Endothelial cell of umbilical vein (primary cell): ENCODE measurements at regions not wholly inside any gene's neighbourhood (a gene's known extent, or its start where the extent isn't known, plus 50 kb on each side); places are given as distances from the start of the nearest gene placed in this dataset.

Experiments
- BruUV-seq: library from RNA; stranded (reverse); fragments of 400-500 nt; replicated peaks from 2 replicates; lab custom pipeline; 2021; lab: Mats Ljungman, UMichigan
- CTCF ChIA-PET: fragments of 300-600, 350-600 bp; sonication (Branson Sonifier 250); formaldehyde crosslinking; loops from one replicate; lab custom pipeline; 2021; ENCODE audit warnings: antibody characterized with exemption, inconsistent platforms; lab: Charles Lee
- POLR2A ChIA-PET: fragments of 300-600, 350-600 bp; sonication (Branson Sonifier 250); formaldehyde crosslinking; loops from one replicate; lab custom pipeline; 2021; ENCODE audit warnings: antibody characterized with exemption, inconsistent platforms; lab: Charles Lee
- DNase-seq: peaks from one replicate; pipeline ENCODE4 v3.0.0-alpha.2; 2011; ENCODE audit warnings: low read depth, low spot score
- FAIRE-seq: peaks from 2 replicates; lab custom pipeline; 2011; peaks lifted over from hg19 to GRCh38; lab: Jason Lieb, UNC
- H2AFZ ChIP-seq: 2 replicates; pipeline ENCODE4 v1.6.0; 2012; ENCODE audit warnings: low read depth, low read length, control low read depth, inconsistent platforms
- H3K27ac ChIP-seq: 2 replicates; pipeline ENCODE4 v1.5.1; 2011; ENCODE audit warnings: low read depth, mild to moderate bottlenecking, control low read depth, low read length, moderate library complexity; ENCODE audit not compliant: insufficient read depth
- H3K27me3 ChIP-seq, 2 experiments: 2 replicates each; pipeline versions ENCODE4 v1.6.0 to v1.6.1; 2011; ENCODE audit warnings: low read length in 2 of 2, mixed read lengths in 1 of 2; ENCODE audit not compliant: control insufficient read depth in 2 of 2, insufficient read depth in 2 of 2
- H3K36me3 ChIP-seq, 2 experiments: 2 replicates in 1 of 2; 3 replicates in 1 of 2; pipeline ENCODE4 v1.5.1; 2011; ENCODE audit warnings: low read length in 2 of 2, mild to moderate bottlenecking in 1 of 2, moderate library complexity in 1 of 2; ENCODE audit not compliant: control insufficient read depth in 2 of 2, insufficient read depth in 2 of 2; ENCODE audit errors: extremely low read depth in 1 of 2
- H3K4me1 ChIP-seq: 3 replicates; pipeline ENCODE4 v1.5.1; 2011; ENCODE audit warnings: mild to moderate bottlenecking, low read length; ENCODE audit not compliant: control insufficient read depth, insufficient read depth; ENCODE audit errors: extremely low read depth
- H3K4me2 ChIP-seq: 2 replicates; pipeline ENCODE4 v1.6.1; 2011; ENCODE audit warnings: low read length, control low read depth, mixed read lengths; ENCODE audit not compliant: insufficient read depth
- H3K4me3 ChIP-seq, 3 experiments: fragments of 200-600 bp in 1 of 3; sonication (generic), shearing (Covaris generic) in 1 of 3; replicated peaks in 1 of 3; 2 replicates each; pipeline ENCODE4 v1.5.1; 2011 to 2016; ENCODE audit warnings: control low read depth in 3 of 3, low read length in 3 of 3, mild to moderate bottlenecking in 2 of 3, inconsistent platforms in 1 of 3, low read depth in 1 of 3, moderate library complexity in 1 of 3; ENCODE audit not compliant: insufficient read depth in 1 of 3
- H3K79me2 ChIP-seq: 2 replicates; pipeline ENCODE4 v1.6.0; 2012; ENCODE audit warnings: low read length, inconsistent platforms; ENCODE audit not compliant: control insufficient read depth, insufficient read depth
- H3K9ac ChIP-seq: replicated peaks from 2 replicates; pipeline ENCODE3; 2011; ENCODE audit warnings: low read length, control low read depth; ENCODE audit not compliant: insufficient read depth; ENCODE audit errors: extremely low read depth
- H3K9me1 ChIP-seq: replicated peaks from 3 replicates; pipeline ENCODE4 v1.6.0; 2011; ENCODE audit warnings: mild to moderate bottlenecking, low read length; ENCODE audit not compliant: control insufficient read depth, insufficient read depth; ENCODE audit errors: extremely low read depth
- H3K9me3 ChIP-seq: replicated peaks from 2 replicates; pipeline ENCODE4 v1.5.1; 2012; ENCODE audit warnings: low read length, inconsistent platforms; ENCODE audit not compliant: control insufficient read depth, insufficient read depth
- H4K20me1 ChIP-seq: replicated peaks from 2 replicates; pipeline ENCODE3; 2011; ENCODE audit warnings: mild to moderate bottlenecking, low read length; ENCODE audit not compliant: control insufficient read depth, insufficient read depth; ENCODE audit errors: extremely low read depth
- CTCF ChIP-seq, 2 donors: IDR thresholded peaks; 1 replicate in 1 of 2; 2 replicates in 1 of 2; pipeline ENCODE4 v1.5.1; 2011; ENCODE audit warnings: low read length in 2 of 2, mild to moderate bottlenecking in 2 of 2, moderate library complexity in 2 of 2, control low read depth in 1 of 2, inconsistent platforms in 1 of 2, low read depth in 1 of 2; ENCODE audit not compliant: insufficient read depth in 1 of 2; ENCODE audit errors: extremely low read depth in 1 of 2
- FOS ChIP-seq: IDR thresholded peaks from 2 replicates; pipeline ENCODE4 v1.6.1; 2011; ENCODE audit warnings: mild to moderate bottlenecking, low read length, moderate library complexity, borderline replicate concordance; ENCODE audit not compliant: insufficient read depth
- GATA2 ChIP-seq: IDR thresholded peaks from 2 replicates; pipeline ENCODE4 v1.7.0; 2011; ENCODE audit warnings: low read depth, mild to moderate bottlenecking, moderate library complexity, mixed read lengths, low read length; ENCODE audit not compliant: insufficient read length, insufficient read depth
- JUN ChIP-seq: IDR thresholded peaks from 2 replicates; pipeline ENCODE4 v1.6.1; 2011; ENCODE audit warnings: borderline replicate concordance, low read depth; ENCODE audit not compliant: insufficient read length, insufficient read depth
- MAX ChIP-seq: IDR thresholded peaks from 2 replicates; pipeline ENCODE4 v1.6.1; 2011; ENCODE audit not compliant: insufficient read depth, insufficient read length
- MYC ChIP-seq: IDR thresholded peaks from one replicate; pipeline ENCODE4 v1.6.1; 2011; ENCODE audit warnings: mild to moderate bottlenecking, low read depth, low read length
- POLR2A ChIP-seq: IDR thresholded peaks from 2 replicates; pipeline ENCODE4 v1.6.1; 2012; ENCODE audit warnings: low read depth, mild to moderate bottlenecking, control low read depth, low read length
- POLR2AphosphoS5 ChIP-seq: IDR thresholded peaks from 2 replicates; pipeline ENCODE4 v1.6.1; 2012; ENCODE audit warnings: low read depth, mild to moderate bottlenecking, control low read depth, low read length, moderate library complexity; ENCODE audit not compliant: insufficient read depth
- dilution Hi-C: fragments of 300-500 bp; cut with MboI; formaldehyde crosslinking; loops from one replicate; pipeline ENCODE4 v1.15.0; 2019; ENCODE audit warnings: low sequenced_read_pairs; ENCODE audit not compliant: extremely low pct_ligation_motif_present
- intact Hi-C: fragments of 100-400 bp; cut with micrococcal nuclease; formaldehyde crosslinking; loops from one replicate; pipeline ENCODE4 v1.10.0; 2022

- no peaks in the 10 kb centered on the region for H3K79me2 ChIP-seq
- ChIA-PET POLR2A (no interaction called here), CTCF (no interaction called here)
- no peak overlapping the region for H3K27ac ChIP-seq
- BruUV-seq: no TSS peak
- H3K4me2 ChIP-seq: no peak overlapping the region
- H3K9ac ChIP-seq: no peak overlapping the region
- H3K27me3 ChIP-seq: no peaks in the 10 kb centered on the region
- FAIRE-seq (no peak), DNase-seq (no peak)
- no peak overlapping the region for H3K4me3 ChIP-seq
- no peaks in the 10 kb centered on the region for H3K36me3 ChIP-seq
- peaks cover 2% of the 10 kb centered on the region for H3K9me3 ChIP-seq
- no peaks in the 10 kb centered on the region for H3K4me1 ChIP-seq
- H2AFZ ChIP-seq: no peak overlapping the region
- H3K9me1 ChIP-seq: no peaks in the 10 kb centered on the region
- H4K20me1 ChIP-seq: no peaks in the 10 kb centered on the region
- dilution Hi-C loops: no loop called here
- TF ChIP-seq CTCF (IDR thresholded peaks at IDR 0.05; ENCODE audit: extremely low read depth in 1 of 2, insufficient read depth in 1 of 2, low read depth in 1 of 2, low read length in 2 of 2) (no peak), GATA2 (no peak), JUN (no peak), POLR2AphosphoS5 (no peak)
- intact Hi-C loops: no loop called here
Measured at GRCh38 chr18:75735291-75735690, 307.8 kb upstream of the SMIM21 start.

GRCh38 chr18:75730249-75730648 lies 302.7 kb upstream of the SMIM21 start:
- POLR2A ChIA-PET: no interaction called here
- Histone ChIP-seq H3K27me3 (no peaks in the 10 kb centered on the region), H3K9ac (no peak overlapping the region), H4K20me1 (no peaks in the 10 kb centered on the region), H3K79me2 (no peaks in the 10 kb centered on the region), H3K4me2 (no peak overlapping the region), H2AFZ (no peak overlapping the region), H3K4me1 (no peaks in the 10 kb centered on the region), H3K4me3 (no peak overlapping the region), H3K9me3 (peaks cover 2% of the 10 kb centered on the region), H3K27ac (no peak overlapping the region), H3K9me1 (no peaks in the 10 kb centered on the region), H3K36me3 (no peaks in the 10 kb centered on the region)
- dilution Hi-C loops (no loop called here), intact Hi-C loops (no loop called here)
- FAIRE-seq (no peak), DNase-seq (no peak)
- TF ChIP-seq MYC: no peak
- no peak for TF ChIP-seq FOS
- TF ChIP-seq JUN: no peak
- no peak for TF ChIP-seq CTCF (IDR thresholded peaks at IDR 0.05; ENCODE audit: extremely low read depth in 1 of 2, insufficient read depth in 1 of 2, low read depth in 1 of 2, low read length in 2 of 2)
- TF ChIP-seq MAX: no peak
- TF ChIP-seq POLR2A: no peak
- no peak for TF ChIP-seq GATA2
- CTCF ChIA-PET: no interaction called here
- BruUV-seq: no TSS peak
